Stimulated activated CD8-positive, alpha-beta memory T cell treated with anti-CD3 and anti-CD28 coated beads, Interleukin-4, amount 100 ng/mL, for 1 hour (primary cell): ENCODE measurements at regions not wholly inside any gene's neighbourhood (a gene's known extent, or its start where the extent isn't known, plus 50 kb on each side); places are given as distances from the start of the nearest gene placed in this dataset.

Experiments used
- DNase-seq, 2 donors: peaks; one replicate each; pipeline ENCODE4 v3.0.0-alpha.2; 2020; ENCODE audit warnings: low read depth in 2 of 2, low spot score in 1 of 2

DNA sequence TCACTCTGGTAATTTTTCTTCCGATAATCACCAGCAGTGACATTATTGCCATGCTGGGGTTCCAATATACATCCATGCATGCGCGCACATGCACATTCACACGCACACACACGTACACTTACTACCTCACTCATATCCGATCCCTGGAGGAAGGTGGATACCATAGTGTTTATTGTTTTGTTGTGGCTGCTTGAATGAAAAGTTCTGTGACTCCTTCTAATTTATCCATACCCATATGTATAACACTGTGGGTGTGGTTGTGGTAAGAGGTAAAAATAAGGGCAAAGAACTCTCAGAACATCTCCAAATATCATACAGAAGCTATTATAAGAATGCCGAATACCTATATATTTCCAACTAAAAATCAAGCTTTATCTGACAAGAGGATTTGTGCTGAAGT is 407.8 kb upstream of the PODXL start:
- DNase-seq, result no peak

DNA sequence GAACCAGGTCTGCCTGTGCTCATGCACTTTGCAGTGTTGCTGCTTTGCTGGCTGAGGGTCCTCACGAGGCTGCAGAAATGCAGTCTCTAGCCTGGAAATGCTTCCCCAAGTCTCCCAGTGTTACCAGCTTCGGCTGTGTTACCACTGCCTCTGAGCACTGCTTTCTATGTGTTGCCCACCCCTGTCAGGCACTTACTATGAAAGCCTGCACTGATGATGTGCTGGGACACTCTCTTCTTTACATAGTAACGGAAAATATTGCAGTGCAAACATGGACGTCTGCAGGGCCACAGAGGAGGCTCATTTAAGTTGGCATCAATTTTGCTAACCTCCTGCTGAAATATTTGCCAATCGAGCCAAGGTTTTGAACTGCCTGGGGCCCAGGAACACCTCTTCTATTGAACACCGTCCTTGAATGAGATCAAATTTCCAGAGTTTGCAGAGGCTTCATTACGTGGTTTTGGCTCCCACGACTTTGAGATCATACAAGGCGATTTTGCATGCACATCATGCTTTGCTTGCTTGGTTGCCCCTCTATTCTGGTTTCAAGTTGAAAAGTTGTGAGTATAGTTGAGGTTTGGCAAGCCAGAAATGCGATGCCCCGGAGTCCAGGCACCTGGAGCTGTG is 404.7 kb upstream of the PODXL start:
- no peak for DNase-seq

DNA sequence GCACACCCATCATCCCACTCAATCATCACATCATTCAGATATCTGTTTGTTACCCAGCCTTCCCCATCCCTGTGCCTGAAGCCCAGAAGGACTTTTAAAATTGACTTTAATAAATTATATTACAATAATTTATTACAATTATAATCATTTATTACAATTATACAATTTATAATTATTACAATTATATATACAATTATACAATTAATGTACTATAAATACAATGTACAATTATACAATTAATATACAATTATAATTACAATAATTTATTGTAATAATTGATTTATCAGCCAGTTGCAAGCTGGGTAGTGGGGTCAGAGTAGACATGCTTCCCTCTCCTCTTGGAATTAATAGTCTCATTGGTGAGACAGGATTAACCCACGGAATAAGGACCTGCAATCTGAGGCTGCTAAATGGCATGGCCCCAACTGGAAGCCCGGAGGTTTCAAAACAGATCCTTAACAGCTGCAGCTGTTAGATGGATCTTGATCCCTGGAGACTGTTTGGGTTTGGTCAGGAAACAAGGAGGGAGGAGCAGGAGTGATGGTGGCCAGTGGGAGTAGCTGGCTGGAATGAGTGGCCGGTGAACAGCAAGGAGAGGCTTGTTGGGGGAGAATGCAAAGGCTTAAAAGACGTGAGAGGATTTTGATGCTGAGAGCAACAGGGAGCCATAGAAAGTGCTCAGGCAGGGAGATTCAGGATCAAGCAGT is 402.8 kb upstream of the PODXL start:
- no peak for DNase-seq

DNA sequence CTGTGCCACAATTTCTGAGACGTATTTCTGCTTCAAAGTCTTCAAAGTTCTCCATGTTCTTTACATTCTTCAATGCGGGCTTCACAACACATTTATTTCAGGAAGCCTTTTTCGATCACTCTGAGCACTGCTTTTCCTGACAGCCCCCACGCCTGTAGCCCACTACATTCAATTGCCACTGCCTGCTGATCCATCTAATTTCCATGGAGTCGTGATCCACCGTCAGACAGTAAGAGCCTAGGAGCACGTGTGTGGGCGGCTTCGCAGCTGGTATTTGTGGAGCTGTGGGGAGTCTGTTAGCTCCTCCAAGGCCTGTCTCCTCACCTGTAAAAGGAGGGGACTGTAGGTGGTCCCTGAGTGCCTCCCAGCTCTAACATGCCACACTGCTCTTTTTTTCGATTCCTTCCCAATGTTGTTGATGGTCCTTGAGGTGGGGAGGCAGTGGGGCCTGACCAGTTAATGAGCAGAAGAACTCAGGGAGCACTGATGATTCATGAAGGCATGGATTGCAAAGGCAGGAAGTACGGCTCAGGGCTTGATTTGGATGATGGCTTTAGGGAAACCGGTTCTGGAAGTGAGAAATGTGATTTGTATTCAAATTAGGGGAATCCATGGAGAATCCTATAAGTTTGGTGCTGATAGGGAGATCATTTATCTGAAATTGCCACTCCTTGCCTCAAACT is 401.1 kb upstream of the PODXL start:
- no peak for DNase-seq

DNA sequence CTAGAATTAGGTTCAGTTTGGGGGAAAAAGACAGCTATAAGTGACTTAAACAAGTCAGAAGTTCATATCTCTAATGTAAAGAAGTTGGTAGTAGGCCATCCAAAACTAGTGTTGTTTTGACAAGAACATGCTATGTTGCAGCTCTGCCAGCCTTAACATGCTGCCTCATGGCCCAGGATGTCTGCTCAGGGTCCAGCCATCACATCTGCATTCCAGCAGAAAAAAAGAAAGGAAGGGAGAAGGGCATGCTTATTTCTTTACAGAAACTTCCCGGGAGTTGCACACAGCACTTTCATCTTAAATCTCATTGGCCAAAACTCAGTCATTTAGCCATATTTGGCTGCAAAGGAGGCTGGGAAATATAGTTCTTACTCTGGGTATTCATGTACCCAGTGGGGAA is 400.4 kb upstream of the PODXL start:
- no peak for DNase-seq

DNA sequence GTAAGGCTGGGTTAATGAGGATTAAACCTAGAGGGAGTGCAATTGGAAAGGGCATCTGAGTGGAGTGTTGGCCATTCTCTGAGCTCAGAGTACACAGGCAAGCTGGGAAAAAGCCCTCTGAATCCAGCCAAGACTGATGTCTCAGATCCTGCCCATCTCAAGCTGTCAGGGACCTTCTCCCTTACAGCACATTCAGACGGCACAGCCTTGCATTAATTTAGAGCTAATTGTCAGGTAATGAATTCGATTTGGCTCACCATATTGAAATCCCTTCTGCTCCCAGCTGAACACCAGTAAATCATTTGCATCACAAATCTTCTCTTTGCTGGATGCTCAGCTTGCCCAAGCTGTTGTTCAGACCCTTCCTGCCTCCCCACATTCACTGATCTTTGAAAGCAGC is 399.3 kb upstream of the PODXL start:
- no peak for DNase-seq

DNA sequence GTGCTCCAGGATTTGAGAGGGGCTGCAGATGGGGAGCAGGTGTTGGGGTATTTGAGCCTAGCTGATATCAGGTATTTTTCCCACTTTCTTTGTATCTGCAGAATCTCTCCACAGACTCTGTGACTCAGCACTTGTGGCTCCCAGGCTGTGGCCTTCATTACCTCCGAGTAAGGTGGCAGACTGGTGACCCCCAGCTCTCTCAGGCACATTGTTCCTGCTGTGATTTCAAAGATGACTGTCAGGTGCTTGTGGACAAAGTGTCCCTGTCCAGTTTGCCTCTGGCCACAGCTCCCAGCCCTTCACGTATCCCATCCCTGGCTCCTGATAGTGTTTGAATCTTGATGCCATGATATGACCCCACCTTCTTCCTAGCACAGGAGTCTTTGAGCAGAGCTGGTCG is 396.8 kb upstream of the PODXL start:
- no peak for DNase-seq

DNA sequence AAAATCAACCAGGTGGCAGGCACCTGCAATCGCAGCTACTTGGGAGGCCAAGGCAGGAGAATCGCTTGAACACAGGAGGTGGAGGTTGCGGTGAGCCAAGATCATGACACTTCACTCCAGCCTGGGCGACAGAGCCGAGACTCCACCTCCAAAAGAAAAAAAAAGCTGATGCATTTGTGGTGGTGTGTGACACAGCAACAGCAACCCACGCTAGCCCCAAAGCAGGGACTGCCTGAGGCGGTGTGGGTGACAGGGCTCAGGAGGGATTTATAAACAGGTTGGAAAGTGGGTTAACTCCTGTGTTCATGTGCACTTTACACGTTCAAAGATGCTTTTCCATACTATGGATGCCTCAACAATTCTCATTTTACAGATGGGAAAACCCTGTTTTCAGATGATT is 395.9 kb upstream of the PODXL start:
- no peak for DNase-seq

DNA sequence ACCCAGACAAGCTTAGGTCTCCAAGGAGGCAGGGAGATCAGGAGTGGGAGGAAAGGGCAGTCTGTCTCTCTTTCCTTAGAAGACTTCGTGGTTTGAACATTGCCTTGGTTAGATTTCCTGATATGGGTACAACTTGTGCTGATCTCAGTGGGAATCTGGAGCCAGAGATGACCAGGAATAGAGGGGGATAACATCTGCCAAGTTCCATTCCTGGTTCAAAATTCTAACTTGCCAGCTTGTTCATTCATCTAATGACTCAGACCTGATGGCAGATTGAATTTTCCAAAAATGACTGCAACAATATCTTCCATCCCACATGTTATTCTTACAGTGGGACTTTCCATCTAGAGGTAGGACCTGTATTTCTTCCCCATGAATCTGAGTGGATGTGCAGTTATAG is 394.3 kb upstream of the PODXL start:
- no peak for DNase-seq

DNA sequence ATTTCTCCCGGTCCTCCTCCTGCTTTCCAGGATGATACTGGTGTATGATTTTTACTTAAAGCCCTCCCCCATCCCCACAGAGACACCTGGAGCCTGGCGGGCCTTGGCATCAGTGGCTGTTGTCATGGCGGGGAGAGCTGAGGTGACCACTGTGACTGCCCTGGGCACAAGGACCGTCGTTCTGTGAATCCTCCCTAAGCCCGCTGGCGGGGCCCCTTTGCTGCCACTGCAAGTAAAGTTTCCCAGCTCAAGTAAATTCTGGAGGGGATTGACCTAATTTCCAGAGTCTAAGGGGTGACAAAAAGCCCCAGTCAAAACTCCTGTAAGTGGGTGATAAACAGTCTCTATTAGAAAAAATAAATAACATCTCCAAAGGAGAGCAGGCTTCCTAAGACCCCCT is 393.2 kb upstream of the PODXL start:
- no peak for DNase-seq

DNA sequence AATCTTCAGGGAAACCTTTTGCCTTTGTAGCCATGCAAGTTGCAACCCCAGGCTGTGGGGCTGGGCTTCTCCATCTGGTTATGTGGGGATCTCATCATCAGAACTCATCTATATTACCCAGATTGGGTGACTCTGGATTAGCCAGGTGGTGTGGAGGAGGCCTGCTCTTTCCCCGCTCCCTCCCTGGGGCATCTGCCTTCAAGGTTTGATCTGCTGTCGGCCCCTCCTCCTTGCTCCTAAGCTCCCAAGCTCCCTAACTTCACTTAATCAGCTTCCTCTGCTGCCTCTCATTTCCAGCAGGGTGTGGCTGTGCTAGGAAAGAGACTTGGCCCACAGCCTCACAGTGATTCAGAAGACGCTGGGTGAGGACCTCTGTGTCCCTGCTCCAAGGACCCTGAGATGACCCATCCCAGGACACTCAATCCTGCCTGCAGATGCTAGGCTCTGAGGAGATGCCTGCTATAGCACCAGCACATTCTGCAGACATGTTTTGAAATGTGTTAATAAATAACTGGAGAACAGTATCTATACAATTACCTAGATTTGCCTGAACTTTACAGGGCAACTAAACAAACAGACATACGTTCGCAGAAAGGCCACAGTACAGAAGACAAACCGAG is 392.1 kb upstream of the PODXL start:
- no peak for DNase-seq

DNA sequence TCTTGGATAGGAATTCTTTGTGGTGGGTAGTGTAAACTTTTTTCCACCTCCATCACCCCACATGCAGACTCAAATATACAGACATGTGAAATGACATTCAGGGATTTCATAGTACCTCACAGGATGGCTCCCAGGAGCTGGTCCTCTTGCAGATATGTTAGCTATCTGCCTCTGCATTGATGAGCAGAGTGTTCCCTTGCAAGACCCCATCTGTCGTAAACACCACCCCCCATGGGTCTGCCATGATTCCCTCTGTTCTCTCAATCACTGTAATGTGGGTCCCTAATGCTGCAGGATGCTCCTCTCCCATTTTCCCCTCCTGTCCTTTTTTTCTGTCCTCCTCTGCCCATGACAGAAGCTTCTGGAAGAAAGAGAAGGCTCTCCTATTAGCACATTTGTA is 391.2 kb upstream of the PODXL start:
- DNase-seq, result no peak

DNA sequence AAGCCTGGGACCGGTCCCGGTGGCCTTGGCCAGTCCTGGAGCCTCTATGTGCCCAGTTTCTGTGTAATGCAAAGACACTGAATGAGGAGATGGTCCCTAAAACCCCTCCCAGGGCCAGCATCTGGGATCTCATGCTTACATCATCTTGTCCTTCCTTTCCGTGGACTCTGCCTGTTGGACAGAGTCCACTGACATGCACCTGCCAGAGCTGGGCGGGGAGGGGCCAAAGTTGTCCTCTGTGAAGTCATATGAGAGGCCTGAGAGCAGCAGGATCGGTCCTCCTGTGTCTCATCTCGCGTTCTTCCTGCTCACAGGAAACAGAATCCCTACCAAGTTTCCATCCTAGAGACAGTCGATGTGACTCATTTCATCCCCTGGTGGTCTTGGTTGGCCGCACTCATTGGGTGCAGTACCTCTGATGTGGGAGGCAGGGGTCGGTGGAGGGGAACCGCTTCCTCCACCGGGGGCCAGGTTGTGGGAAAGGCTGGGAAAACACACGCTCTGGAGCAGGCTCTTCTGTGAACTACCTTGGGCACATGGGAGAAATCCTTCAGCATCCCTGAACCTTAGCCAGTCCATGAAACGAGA is 389.6 kb upstream of the PODXL start:
- DNase-seq, result no peak

DNA sequence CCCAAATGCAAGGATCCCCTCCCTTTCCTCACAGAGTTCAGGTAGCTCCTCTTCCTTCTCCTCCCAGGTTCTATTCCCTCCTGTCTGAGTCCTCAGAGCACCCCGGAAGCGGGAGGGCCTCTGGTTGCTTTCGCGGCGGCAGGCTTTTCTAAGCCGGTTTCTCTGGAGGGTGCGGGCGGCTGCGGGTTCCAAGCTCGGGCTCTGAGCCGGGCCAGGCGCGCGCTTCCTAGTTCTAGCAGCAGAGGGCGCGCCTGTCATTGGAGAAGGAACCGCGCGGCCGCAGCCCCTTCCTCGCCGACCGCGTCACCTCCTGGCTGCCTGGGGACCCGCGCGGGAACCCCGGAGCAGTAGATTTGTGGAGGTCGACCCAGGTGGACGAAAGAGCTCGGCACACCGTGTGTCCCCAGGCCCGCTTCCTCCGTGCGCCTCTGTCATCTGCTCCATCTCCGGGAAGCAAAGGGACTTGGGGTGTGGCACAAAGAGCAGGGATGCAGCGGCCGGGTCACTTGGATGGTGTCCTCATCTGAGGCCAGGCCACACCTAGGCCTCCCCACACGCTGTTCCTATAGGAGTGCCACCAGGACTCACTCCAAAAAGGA is 389.0 kb upstream of the PODXL start:
- no peak for DNase-seq

DNA sequence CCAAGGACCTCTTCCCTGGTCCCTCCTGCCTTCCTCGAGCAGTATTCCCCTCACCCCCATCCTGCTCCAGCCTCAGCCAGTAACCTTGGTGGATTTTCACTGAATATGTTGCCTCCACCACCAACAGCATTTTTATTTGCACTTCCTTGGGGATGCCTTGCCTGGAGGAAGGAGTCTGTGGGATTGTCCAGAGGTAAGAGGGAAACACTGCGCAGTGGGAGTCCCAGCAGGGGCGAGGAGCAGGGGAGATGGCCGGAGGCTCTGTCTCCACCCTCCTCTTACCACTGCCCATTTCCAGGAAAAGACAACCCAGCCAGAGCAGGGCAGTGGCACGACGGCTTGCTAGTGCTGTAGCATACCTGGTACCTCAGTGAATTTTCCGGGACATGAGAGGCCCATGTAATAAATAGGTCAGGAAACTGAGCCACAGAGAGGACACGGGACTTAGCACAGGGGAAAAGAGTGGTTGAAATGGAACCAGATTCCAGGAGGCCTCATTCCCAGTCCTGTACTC is 388.2 kb upstream of the PODXL start:
- DNase-seq, result no peak

DNA sequence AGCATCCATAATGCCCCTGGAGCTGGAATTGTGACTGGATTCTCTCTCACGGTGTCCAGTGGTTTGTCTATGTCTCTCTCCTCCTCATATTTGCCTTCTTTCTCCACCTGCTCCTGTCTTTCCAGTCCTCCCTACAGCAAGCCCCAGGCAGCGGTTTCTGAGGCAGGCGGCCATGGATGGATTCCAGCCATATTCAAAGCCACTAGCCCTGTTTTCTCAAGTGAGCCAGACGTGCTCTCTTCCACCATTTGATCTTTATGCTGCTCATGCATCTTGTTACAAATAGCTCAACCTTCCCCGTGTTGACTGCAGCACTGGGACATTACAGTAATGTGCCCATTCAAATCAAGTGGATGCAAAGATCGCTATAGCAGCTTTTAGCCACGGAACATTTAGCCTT is 387.2 kb upstream of the PODXL start:
- no peak for DNase-seq

DNA sequence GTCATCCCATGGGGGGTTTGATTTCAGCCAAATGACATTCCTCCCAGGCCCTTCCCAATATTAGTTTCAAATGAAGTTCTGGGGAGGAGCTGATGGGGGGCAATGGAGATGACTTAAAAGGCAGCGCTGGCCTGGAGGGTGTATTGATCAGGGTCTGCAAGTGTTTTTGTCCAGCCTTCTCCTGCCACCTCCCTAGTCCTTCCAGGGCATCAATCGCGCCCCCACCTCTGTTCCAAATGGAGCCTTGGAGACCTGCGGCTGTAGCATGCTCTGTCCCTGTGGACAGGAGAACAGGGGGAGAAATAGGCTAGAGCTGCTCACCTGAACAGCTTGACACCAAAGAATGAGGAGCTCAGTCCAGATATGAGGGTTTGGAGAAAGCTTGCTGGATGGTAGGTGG is 386.8 kb upstream of the PODXL start:
- no peak for DNase-seq

DNA sequence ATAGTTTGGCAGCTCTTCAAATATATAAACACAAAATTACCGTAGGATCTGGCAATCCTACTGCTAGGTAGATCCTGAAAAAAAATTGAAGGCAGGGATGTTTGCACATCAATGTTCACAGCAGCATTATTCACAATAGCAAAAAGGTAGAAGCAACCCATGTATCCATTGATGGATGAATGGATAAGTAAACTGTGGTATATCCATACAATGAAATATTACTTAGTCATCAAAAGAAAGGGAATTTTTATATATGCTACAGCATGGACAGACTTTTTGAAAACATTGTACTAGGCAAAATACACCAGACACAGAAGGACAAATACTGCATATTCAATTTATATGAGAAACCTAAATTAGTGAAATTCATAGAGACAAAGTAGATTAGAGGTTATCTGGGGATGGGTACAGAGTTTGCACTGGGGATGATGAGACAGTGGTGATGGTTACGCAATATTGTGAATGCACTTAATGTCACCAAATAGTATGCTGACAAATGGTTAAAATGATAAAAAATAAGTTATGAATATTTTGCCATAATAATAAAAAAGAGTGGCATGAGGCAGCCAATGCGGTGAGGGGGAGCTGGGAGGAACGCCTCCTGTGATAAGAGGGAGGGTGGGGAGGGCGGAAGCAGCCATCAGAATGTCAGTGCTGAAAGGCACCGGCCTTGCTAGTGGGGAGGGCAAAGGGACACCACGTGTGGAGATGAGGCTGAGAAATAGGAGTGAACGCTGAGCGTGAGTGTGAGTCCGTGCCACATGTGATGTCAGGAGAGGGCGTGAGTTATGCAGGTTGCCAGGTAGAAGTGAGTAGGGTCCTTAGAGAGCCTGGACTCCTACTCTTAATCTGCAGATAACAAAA is 386.1 kb upstream of the PODXL start:
- DNase-seq, result no peak

DNA sequence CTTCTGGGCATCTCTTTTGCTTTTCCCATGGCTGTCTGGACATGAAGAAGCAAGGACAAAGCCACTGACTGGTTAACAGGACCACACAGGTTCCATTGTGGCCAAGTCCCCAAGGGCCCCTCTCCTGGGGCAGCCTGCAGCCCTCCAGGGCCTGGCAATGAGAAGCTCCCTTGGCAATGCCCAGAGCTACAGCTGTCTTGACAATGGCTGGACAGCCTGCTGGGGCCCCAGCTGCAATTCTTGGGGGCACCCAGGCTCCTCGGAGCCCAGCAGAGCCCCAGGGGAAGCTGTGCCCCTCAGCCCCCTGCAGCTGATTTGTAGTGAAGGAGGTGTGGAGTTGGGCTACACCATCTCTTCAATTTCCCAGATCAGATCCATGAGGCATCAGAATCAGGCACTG is 384.9 kb upstream of the PODXL start:
- no peak for DNase-seq

DNA sequence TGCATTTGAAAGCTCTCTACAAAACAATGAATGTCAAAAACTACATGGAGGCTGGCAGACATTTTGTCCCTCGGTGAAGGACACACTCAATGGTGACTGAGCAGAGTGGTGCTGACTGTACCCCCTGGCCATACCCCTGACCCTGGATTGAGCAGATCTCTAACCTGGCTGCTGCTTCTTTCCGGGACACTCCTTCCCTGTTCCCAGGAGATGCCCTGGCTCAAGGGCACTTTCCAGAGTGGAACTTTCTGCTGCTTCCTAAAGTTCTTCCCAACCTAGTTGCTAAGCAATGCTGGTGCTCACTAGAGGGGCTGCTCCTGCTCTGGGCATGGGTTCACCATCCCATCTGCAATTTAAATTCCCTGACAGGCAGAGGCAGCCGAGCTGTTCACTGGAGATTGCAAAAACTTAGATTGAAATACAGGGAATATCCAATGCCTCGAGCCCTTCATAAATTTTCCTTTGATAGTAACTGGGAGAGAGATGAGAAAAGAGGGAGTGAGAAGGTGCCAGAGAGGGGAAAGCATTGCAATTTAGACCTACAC is 384.3 kb upstream of the PODXL start:
- no peak for DNase-seq
